GM12891 (cell line): ENCODE measurements at regions not wholly inside any gene's neighbourhood (a gene's known extent, or its start where the extent isn't known, plus 50 kb on each side); places are given as distances from the start of the nearest gene placed in this dataset.

Source experiments
- PAX5 ChIP-seq: IDR thresholded peaks from 2 replicates; pipeline ENCODE4 v1.6.1; 2011; ENCODE audit warnings: low read length, moderate library complexity, mild to moderate bottlenecking; ENCODE audit not compliant: insufficient read depth, severe bottlenecking
- POLR2A ChIP-seq: IDR thresholded peaks from 2 replicates; pipeline ENCODE4 v1.6.1; 2011; ENCODE audit warnings: low read depth, low read length, control low read depth
- POLR2AphosphoS5 ChIP-seq: IDR thresholded peaks from 2 replicates; pipeline ENCODE4 v1.6.1; 2011; ENCODE audit warnings: low read depth, low read length, control low read depth
- POU2F2 ChIP-seq: IDR thresholded peaks from 2 replicates; pipeline ENCODE4 v1.6.1; 2011; ENCODE audit warnings: low read depth, mild to moderate bottlenecking, control low read depth, low read length, moderate library complexity
- TAF1 ChIP-seq: IDR thresholded peaks from 2 replicates; pipeline ENCODE4 v1.6.1; 2011; ENCODE audit warnings: low read depth, low read length, control low read depth

- TF ChIP-seq POLR2AphosphoS5 (no peak), PAX5 (no peak), POLR2A (no peak), TAF1 (no peak), POU2F2 (no peak)
These were observed 52.4 kb upstream of the MRPS22 start for GRCh38 chr3:139291276-139292051.
